ENCODE measurements at regions not wholly inside any gene's neighbourhood (a gene's known extent, or its start where the extent isn't known, plus 50 kb on each side); places are given as distances from the start of the nearest gene placed in this dataset.

DNA sequence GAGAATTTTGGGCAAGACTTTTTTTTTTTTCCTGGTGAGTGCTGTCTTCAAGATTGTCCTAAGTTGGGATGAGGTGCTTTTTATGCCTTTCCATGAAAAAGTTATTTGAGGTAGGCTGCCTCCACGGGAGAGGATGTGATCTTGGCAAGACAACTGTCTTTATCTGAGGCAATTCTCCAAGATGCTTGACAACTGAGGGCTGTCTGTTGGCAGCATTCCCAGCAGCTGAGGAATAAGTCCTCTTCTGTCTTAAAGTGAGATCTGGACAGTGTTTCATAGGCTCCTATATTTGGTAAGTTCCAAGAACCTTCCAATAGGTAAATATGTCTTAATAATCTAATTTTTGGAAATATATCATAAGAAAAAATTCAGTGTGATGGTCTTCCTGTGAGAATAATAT lies 662.0 kb downstream of the CDH11 start:
- no peak for TF ChIP-seq CTCF (IDR thresholded peaks at IDR 0.05; ENCODE audit: insufficient read depth, low read length)
- no peak for TF ChIP-seq POLR2AphosphoS5 (IDR thresholded peaks at IDR 0.05; ENCODE audit: low read depth)
- TF ChIP-seq, protein P1, sequence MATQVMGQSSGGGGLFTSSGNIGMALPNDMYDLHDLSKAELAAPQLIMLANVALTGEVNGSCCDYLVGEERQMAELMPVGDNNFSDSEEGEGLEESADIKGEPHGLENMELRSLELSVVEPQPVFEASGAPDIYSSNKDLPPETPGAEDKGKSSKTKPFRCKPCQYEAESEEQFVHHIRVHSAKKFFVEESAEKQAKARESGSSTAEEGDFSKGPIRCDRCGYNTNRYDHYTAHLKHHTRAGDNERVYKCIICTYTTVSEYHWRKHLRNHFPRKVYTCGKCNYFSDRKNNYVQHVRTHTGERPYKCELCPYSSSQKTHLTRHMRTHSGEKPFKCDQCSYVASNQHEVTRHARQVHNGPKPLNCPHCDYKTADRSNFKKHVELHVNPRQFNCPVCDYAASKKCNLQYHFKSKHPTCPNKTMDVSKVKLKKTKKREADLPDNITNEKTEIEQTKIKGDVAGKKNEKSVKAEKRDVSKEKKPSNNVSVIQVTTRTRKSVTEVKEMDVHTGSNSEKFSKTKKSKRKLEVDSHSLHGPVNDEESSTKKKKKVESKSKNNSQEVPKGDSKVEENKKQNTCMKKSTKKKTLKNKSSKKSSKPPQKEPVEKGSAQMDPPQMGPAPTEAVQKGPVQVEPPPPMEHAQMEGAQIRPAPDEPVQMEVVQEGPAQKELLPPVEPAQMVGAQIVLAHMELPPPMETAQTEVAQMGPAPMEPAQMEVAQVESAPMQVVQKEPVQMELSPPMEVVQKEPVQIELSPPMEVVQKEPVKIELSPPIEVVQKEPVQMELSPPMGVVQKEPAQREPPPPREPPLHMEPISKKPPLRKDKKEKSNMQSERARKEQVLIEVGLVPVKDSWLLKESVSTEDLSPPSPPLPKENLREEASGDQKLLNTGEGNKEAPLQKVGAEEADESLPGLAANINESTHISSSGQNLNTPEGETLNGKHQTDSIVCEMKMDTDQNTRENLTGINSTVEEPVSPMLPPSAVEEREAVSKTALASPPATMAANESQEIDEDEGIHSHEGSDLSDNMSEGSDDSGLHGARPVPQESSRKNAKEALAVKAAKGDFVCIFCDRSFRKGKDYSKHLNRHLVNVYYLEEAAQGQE (IDR thresholded peaks at IDR 0.05; ENCODE audit: insufficient replicate concordance, low read depth), result no peak

Data from HL-60 (cell line).